ENCODE measurements at regions not wholly inside any gene's neighbourhood (a gene's known extent, or its start where the extent isn't known, plus 50 kb on each side); places are given as distances from the start of the nearest gene placed in this dataset.

DNA sequence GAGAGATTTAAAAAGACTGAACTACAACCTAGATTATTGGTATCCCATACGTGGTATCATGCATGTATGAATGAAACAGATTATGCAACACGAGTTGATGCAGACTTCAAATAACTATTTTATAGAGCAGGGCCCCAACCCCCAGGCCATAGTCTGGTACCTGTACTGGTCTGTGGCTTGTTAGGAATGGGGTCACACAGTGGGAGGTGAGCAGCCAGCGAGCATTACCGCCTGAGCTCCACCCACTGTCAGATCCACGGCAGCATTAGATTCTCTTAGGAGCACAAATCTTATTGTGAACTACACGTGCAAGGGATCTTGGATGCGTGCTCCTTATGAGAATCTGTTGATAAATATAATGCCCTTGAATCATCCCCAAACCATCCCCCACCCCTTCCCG, 320.2 kb downstream of the TBC1D4 start:
- Mint-ChIP-seq H3K36me3 (ENCODE audit: low read depth) (no peaks in the 10 kb centered on the region), H3K27me3 (peaks cover 3% of the 10 kb centered on the region), H3K4me3 (no peak overlapping the region), H3K27ac (no peak overlapping the region), H3K4me1 (no peaks in the 10 kb centered on the region), H3K9me3 (no peaks in the 10 kb centered on the region)
- no peak for DNase-seq
- no peak for ATAC-seq

DNA sequence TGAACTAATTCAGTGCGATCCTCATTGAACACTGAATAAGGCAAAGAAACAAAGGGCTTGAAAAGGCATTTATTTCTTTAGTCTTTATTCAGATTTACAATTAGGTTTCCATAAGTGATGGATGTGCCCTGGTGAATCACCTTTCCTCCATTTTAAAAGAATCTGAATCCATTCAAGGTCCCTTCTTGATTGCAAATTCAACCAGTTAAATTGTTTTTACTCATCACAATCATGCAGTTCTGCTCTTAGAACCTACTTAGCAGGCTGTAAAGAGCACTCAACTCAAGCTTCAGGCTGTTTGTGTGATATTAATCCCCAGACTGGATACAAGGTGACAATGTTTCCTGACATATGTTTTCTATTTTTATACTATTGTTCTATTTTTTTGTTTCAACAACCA, 321.0 kb downstream of the TBC1D4 start:
- Mint-ChIP-seq H3K27ac (no peak overlapping the region), H3K36me3 (ENCODE audit: low read depth) (no peaks in the 10 kb centered on the region), H3K4me1 (no peaks in the 10 kb centered on the region), H3K9me3 (peaks cover 3% of the 10 kb centered on the region), H3K27me3 (peaks cover 6% of the 10 kb centered on the region), H3K4me3 (no peak overlapping the region)
- DNase-seq (no peak), ATAC-seq (no peak)

DNA sequence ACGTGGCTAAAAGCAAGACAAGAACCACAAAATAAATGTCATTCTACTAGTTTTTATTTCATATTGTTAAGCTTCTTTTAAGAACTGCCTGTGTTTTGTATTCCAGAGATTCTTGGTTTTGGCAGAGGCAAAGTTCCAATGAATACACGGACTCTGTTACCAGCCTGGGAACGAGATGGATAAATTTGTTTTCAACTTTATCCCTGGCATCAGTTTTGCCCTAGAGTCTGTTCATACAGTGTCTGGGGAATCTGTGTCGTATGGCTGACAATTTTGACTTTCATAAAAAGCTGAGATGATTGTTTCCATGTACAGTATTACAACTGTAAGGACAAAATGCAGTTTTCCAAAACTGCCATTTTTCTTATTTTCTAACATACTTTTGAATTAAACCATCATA, 327.6 kb downstream of the TBC1D4 start:
- Mint-ChIP-seq H3K27me3 (peaks cover 10% of the 10 kb centered on the region), H3K9me3 (peaks cover 10% of the 10 kb centered on the region), H3K27ac (no peak overlapping the region), H3K36me3 (ENCODE audit: low read depth) (peaks cover 1% of the 10 kb centered on the region), H3K4me3 (no peak overlapping the region), H3K4me1 (no peaks in the 10 kb centered on the region)
- no peak for DNase-seq
- ATAC-seq: no peak

DNA sequence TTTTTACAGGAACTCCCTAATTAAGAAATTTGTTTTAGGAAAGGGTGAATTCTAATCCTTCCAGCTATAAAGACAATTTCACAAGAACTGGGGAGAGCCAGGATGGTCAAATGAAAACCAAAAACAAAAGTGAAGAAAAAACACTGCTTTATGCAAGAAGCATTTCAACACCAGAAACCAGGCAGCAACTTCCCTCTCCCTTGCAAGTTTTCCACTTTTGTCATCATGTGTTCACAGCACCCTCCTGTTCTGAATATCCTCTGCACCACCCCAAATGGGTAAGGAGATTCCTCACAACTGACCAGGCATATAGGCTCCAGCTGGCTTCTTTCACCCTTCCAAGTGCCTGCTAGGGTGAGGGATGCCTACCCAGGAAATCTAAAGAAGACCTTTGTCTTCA, 328.1 kb downstream of the TBC1D4 start:
- peaks cover 1% of the 10 kb centered on the region for H3K36me3 Mint-ChIP-seq (ENCODE audit: low read depth)
- peaks cover 12% of the 10 kb centered on the region for H3K27me3 Mint-ChIP-seq

DNA sequence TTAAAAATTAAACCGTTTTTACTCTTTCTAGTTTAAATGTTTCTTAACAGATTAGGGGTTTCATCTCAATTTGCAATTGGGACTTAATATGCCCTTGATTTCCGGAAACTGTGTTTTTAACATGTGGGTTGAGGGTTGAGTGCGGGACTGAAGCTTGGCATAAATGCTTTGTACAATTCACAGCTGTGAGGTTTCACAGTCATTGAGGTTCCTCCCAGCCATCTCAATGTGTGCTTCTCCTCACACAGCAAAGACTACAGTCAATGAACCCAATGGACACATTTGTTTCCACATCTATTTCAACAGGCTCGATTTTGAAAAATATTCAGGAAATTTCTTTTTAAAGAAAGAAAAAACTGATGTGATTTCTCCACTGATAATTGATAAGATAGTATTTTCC, 328.6 kb downstream of the TBC1D4 start:
- Mint-ChIP-seq H3K36me3 (ENCODE audit: low read depth) (peaks cover 1% of the 10 kb centered on the region), H3K27ac (no peak overlapping the region), H3K4me1 (no peaks in the 10 kb centered on the region), H3K9me3 (peaks cover 10% of the 10 kb centered on the region), H3K27me3 (peaks cover 12% of the 10 kb centered on the region), H3K4me3 (no peak overlapping the region)
- ATAC-seq (no peak), DNase-seq (no peak)

More for the DNA sequence above, 328.1 kb downstream of the TBC1D4 start:
- ATAC-seq (no peak), DNase-seq (no peak)
- Mint-ChIP-seq H3K27ac (no peak overlapping the region), H3K4me3 (no peak overlapping the region), H3K9me3 (peaks cover 10% of the 10 kb centered on the region), H3K4me1 (no peaks in the 10 kb centered on the region)

DNA sequence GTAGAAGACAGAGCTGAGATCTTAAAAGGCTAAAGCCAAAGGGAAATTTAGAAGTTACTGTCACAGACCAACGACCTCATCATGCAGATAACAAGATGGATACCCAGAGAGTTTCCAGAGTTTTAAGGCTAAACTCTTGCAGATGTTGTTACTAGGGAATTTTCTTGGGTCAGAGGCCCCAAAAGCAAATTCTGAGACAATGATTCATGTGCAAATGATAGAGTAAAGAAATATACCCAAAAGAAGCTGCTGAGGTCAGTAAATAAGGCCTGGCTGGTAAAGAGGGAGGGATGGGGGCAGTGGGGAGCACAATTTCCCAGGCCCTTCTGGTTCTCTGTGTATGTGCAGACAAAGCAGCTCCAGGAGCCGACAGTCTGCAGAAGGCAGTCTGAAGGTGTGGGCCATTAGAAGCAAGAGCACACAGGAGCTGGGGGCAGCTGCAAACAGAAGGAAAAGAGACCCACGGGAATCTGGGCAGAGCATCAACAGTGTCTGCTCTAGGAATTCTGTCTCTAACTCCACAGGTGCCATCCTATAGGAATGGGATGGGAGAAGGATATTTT, 330.8 kb downstream of the TBC1D4 start:
- peaks cover 8% of the 10 kb centered on the region for H3K9me3 Mint-ChIP-seq
- ATAC-seq: no peak
- peaks cover 8% of the 10 kb centered on the region for H3K27me3 Mint-ChIP-seq
- H3K4me3 Mint-ChIP-seq: no peak overlapping the region
- DNase-seq: no peak
- H3K27ac Mint-ChIP-seq: no peak overlapping the region
- no peaks in the 10 kb centered on the region for H3K4me1 Mint-ChIP-seq
- H3K36me3 Mint-ChIP-seq (ENCODE audit: low read depth): peaks cover 1% of the 10 kb centered on the region

DNA sequence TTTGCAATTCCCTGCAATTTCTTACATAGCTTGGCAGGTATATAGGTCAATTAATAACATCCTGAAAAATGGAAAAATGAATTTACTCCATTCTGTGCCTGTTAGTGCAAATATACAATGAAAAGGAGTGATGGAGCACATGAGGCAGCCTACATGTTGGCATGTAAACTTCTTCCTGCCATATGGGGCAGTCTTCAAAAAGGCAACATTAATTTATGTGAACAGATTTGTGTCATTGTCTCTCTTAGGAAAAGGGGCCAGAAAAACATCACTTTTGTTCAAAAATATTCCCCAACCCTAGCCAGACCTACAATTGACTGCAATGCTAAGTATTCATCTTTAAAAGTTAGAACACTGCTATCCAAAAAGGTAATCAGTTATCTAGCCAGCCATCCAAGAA, 332.2 kb downstream of the TBC1D4 start:
- peaks cover 1% of the 10 kb centered on the region for H3K36me3 Mint-ChIP-seq (ENCODE audit: low read depth)
- H3K27me3 Mint-ChIP-seq: peaks cover 8% of the 10 kb centered on the region
- ATAC-seq (no peak), DNase-seq (no peak)
- H3K4me3 Mint-ChIP-seq: no peak overlapping the region
- H3K27ac Mint-ChIP-seq: no peak overlapping the region
- H3K9me3 Mint-ChIP-seq: peaks cover 7% of the 10 kb centered on the region
- no peaks in the 10 kb centered on the region for H3K4me1 Mint-ChIP-seq

DNA sequence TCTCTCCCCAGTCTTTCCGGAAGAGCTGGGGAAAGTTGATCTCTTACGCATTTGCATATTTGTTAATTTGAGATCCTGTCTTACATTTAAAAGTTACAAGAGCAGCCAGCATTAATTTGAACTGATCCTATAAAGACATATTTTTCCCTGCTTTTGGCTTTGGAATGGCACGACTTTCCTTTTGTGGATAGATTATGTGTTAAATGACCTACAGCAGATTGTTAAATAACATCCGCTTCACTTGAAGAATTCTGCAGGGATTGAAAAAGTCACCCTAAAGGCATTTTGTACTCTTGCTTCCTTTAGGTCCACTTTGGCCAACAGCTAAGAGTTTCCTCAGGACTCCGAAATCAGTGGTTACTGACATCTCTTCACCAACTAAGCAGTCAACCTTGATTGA, 334.0 kb downstream of the TBC1D4 start:
- ATAC-seq (no peak), DNase-seq (no peak)
- no peaks in the 10 kb centered on the region for H3K4me1 Mint-ChIP-seq
- peaks cover 7% of the 10 kb centered on the region for H3K9me3 Mint-ChIP-seq
- peaks cover 5% of the 10 kb centered on the region for H3K27me3 Mint-ChIP-seq
- H3K27ac Mint-ChIP-seq: no peak overlapping the region
- H3K36me3 Mint-ChIP-seq (ENCODE audit: low read depth): peaks cover 1% of the 10 kb centered on the region
- H3K4me3 Mint-ChIP-seq: no peak overlapping the region

DNA sequence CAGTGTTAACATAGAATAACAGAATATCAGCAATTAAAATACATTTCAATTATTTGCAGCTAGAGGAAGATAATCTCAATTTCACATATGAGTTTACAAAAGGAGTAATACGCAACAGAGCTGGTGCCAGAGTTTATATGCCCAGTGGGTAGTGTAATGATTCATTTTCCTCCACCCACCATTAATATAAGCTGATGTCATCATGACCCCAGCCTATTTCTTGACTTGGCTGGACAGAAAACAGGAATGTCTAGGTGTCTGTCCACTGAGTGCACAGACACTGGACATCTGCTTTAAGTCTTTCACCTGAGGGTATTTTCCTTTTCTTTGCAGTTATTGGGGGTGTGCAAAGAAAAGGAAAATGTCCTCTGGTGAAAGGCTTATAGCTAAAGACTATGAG, 335.5 kb downstream of the TBC1D4 start:
- no peak overlapping the region for H3K27ac Mint-ChIP-seq
- peaks cover 5% of the 10 kb centered on the region for H3K27me3 Mint-ChIP-seq
- no peaks in the 10 kb centered on the region for H3K4me1 Mint-ChIP-seq
- H3K36me3 Mint-ChIP-seq (ENCODE audit: low read depth): no peaks in the 10 kb centered on the region
- H3K9me3 Mint-ChIP-seq: no peaks in the 10 kb centered on the region
- DNase-seq (no peak), ATAC-seq (no peak)
- no peak overlapping the region for H3K4me3 Mint-ChIP-seq

DNA sequence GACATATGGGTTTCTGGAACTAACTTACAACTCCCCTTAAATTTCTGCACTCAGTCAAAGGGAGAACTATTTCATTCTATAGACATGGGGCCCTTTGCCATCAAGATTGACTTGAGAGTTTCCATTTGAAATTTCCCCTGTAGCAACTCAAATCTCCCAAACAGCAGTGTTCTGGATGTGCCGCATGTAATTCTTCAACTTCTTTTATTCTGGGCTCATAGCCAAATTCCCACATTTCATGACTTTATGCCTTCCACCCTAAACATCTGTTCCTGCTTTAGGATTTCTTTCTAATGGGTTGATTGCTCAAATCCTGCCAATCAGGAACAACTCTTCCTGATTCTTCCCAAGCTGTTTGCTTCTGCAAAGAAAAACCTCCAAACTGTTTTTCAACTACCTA, 336.0 kb downstream of the TBC1D4 start:
- Mint-ChIP-seq H3K36me3 (ENCODE audit: low read depth) (no peaks in the 10 kb centered on the region), H3K27me3 (peaks cover 5% of the 10 kb centered on the region), H3K27ac (no peak overlapping the region), H3K4me1 (no peaks in the 10 kb centered on the region), H3K9me3 (no peaks in the 10 kb centered on the region), H3K4me3 (no peak overlapping the region)
- DNase-seq: no peak
- ATAC-seq: no peak

DNA sequence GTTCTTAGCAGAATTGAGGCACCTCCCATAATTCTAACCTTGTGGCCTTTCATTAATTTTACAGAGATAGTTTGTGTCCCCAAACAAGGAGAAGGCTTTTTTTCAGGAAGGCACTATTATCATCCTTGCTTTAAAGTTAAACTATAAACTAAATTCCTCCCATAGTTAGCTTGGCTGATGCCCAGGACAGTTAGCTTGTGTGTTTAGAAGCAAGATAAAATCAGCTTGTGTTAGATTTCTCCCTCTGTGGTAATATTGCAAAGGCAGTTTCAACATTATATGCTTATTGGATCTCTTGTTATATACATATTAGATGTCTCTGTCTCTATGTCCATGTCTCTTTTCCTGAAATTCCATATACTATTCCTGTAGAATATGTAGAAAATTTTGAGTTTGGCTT, 342.7 kb downstream of the TBC1D4 start:
- H3K4me3 Mint-ChIP-seq: no peak overlapping the region
- H3K36me3 Mint-ChIP-seq (ENCODE audit: low read depth): no peaks in the 10 kb centered on the region
- H3K9me3 Mint-ChIP-seq: peaks cover 22% of the 10 kb centered on the region
- ATAC-seq (no peak), DNase-seq (no peak)
- H3K27me3 Mint-ChIP-seq: peaks cover 5% of the 10 kb centered on the region
- no peak overlapping the region for H3K27ac Mint-ChIP-seq
- no peaks in the 10 kb centered on the region for H3K4me1 Mint-ChIP-seq

DNA sequence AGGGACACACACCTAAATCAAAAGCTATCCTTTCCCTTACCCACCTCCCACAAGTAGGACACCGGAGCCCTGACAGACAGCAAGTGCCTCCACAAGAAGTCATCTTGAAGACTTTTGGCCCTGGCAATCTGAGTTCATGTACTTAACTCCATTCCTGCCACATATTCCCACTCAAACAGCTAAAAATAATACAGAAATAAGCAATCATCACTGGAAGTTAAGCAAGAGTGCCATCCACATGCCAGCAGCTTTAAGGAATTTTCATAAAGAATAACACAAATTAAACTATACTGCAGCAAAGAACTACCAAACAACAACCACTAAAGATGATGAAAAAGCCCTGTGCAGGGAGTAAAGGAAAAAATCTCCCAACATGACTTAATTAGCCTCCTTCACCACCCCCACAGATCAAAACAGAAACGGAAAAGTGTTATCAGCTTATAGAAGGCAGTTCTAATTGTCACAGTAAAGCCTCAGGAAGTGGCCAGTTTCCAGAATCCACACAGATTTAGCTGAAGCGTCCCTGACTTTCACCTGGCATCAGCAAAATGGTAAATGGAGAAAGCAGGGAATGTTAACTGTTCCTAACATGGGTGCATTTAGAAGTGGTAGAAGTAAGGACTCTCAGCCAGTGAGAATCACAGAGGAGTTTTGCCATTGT, 343.9 kb downstream of the TBC1D4 start:
- Mint-ChIP-seq H3K4me1 (no peaks in the 10 kb centered on the region), H3K27me3 (peaks cover 5% of the 10 kb centered on the region), H3K4me3 (no peak overlapping the region), H3K27ac (no peak overlapping the region), H3K36me3 (ENCODE audit: low read depth) (no peaks in the 10 kb centered on the region), H3K9me3 (peaks cover 22% of the 10 kb centered on the region)
- no peak for ATAC-seq
- DNase-seq: no peak

DNA sequence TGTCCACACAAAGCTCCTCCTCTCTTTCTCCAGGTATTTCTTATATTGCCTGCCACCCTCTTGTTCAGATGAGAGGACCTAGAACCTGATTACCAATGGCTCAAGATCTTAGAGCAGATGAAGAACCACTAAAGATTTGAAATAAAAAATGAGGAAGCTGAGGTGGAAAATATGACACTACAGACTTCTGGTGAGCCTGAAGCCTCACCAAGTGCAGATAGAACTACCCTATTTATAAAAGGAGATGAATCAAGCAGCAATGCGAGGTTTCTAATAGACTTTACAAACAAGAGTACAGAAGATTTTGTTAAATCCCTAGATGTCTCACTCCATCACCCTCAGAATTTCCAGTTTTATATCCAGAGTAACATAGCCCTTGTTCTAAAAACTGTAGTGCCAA, 345.8 kb downstream of the TBC1D4 start:
- ATAC-seq (no peak), DNase-seq (no peak)
- Mint-ChIP-seq H3K36me3 (ENCODE audit: low read depth) (no peaks in the 10 kb centered on the region), H3K9me3 (peaks cover 22% of the 10 kb centered on the region), H3K4me1 (no peaks in the 10 kb centered on the region), H3K27me3 (peaks cover 5% of the 10 kb centered on the region), H3K4me3 (no peak overlapping the region), H3K27ac (no peak overlapping the region)

DNA sequence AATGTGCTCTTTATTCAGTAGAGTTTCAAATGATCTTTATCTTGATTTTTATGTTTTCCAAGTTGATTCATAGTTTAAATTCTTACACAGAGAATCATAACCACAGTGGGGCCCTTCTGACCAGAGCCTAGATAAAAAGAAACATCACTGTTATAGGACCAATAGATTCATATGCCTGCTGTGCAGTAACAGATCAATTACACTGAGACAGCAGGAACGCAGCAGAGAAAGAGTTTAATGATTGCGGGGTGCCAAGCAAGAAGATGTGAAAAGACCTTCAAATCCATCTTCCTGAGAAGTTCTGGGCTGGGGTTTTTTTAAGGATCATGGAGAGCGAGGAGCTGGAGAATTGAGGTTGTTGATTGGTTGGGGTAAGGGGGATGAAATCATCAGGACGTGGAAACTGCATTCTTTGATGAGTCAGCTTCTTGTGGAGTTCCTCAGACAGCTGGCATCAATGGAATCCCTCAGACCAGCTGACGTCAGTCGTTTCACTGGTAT, 346.6 kb downstream of the TBC1D4 start:
- H3K27ac Mint-ChIP-seq: no peak overlapping the region
- no peak overlapping the region for H3K4me3 Mint-ChIP-seq
- no peak for DNase-seq
- H3K9me3 Mint-ChIP-seq: peaks cover 22% of the 10 kb centered on the region
- ATAC-seq: no peak
- H3K27me3 Mint-ChIP-seq: peaks cover 5% of the 10 kb centered on the region
- no peaks in the 10 kb centered on the region for H3K36me3 Mint-ChIP-seq (ENCODE audit: low read depth)
- H3K4me1 Mint-ChIP-seq: no peaks in the 10 kb centered on the region

DNA sequence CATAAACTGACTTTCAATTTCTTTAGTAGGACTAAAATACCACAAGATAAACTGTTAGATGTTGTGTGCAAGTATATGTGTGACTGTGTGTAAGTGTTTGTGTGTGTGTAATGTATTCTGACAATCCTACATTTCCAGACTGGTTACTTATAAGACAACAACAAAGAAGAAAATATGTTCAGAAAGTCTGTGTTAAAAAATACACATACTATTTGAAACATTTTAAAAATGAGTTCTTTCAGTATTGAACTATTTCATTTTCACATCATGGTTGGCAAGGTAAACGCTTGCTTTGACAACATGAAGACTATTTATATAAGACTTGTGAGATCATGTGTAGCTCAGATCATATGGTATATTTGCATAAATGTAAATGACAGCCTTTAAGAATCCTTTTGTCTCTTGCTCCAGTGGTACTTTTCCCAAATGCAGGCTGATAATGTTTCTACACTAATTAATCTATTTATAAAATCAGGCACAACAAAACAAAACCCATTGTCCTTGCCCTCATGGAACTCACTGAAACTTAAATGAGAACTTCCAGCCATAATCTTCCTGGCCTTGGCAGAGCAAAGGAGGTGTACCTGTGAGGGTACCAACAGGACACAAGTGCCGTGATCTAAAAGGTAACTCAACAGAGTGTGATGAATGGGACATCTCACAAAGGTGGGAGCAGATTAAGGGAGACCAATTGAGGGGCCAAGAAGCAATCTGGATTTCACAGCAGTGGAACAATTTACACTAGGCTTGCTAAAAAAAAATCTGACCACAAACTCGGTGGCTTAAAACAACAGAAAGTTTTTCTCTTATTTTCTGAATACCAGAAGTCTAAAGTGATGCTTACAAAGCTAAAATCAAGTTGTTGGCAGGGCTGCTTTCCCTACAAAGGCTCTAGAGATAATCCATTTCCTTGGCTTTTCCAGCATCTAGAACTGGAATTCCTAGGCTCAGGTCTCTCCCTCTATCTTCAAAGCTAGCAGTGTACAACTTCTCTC, 349.0 kb downstream of the TBC1D4 start:
- DNase-seq: no peak
- no peak overlapping the region for H3K27ac Mint-ChIP-seq
- H3K9me3 Mint-ChIP-seq: peaks cover 11% of the 10 kb centered on the region
- H3K4me3 Mint-ChIP-seq: no peak overlapping the region
- H3K4me1 Mint-ChIP-seq: no peaks in the 10 kb centered on the region
- H3K36me3 Mint-ChIP-seq (ENCODE audit: low read depth): no peaks in the 10 kb centered on the region
- ATAC-seq: no peak
- peaks cover 2% of the 10 kb centered on the region for H3K27me3 Mint-ChIP-seq
